NCI-H1092 (cell line): ENCODE measurements at regions not wholly inside any gene's neighbourhood (a gene's known extent, or its start where the extent isn't known, plus 50 kb on each side); places are given as distances from the start of the nearest gene placed in this dataset.
A peak's percentile ranks its signal among the peaks of the same experiment; 100 is the strongest.
"Not testable (repeated sequence)": the region's sequence is repeated elsewhere in the genome, so short reads cannot be mapped to it uniquely, and the experiment has no call there.

ENCODE experiments used
- DNase-seq: peaks from one replicate; lab custom pipeline; 2025; lab: John Stamatoyannopoulos, UW

GRCh38 chr2:239744706-239745340, 280.3 kb downstream of the NDUFA10 start:
- no peak for DNase-seq

- no peak for DNase-seq
Measured at GRCh38 chr2:239743206-239743605, 281.9 kb downstream of the NDUFA10 start.

GRCh38 chr2:239742377-239742776, 282.8 kb downstream of the NDUFA10 start:
- DNase-seq = no peak

- DNase-seq = no peak
Measured at GRCh38 chr2:239739206-239739605, 285.9 kb downstream of the NDUFA10 start.

GRCh38 chr2:239738159-239738558, 287.0 kb downstream of the NDUFA10 start:
- DNase-seq = no peak

GRCh38 chr2:239737144-239737463, 288.0 kb downstream of the NDUFA10 start:
- DNase-seq = no peak

GRCh38 chr2:239736358-239737143, 288.6 kb downstream of the NDUFA10 start:
- no peak for DNase-seq

- no peak for DNase-seq
Measured at GRCh38 chr2:239735829-239736357, 289.2 kb downstream of the NDUFA10 start.

- DNase-seq = peak; percentile 15
Measured at GRCh38 chr2:239735131-239735828, 289.9 kb downstream of the NDUFA10 start.

- no peak for DNase-seq
Measured at GRCh38 chr2:239734436-239735005, 290.6 kb downstream of the NDUFA10 start.

GRCh38 chr2:239732666-239733010, 292.5 kb downstream of the NDUFA10 start:
- no peak for DNase-seq

GRCh38 chr2:239731998-239732665, 293.0 kb downstream of the NDUFA10 start:
- DNase-seq = no peak

GRCh38 chr2:239731422-239731821, 293.7 kb downstream of the NDUFA10 start:
- no peak for DNase-seq

GRCh38 chr2:239730897-239731296, 294.2 kb downstream of the NDUFA10 start:
- no peak for DNase-seq

GRCh38 chr2:239730567-239730882, 294.6 kb downstream of the NDUFA10 start:
- DNase-seq = not testable (repeated sequence)

GRCh38 chr2:239729681-239730566, 295.2 kb downstream of the NDUFA10 start:
- DNase-seq = no peak

- DNase-seq = no peak
Measured at GRCh38 chr2:239729151-239729550, 296.0 kb downstream of the NDUFA10 start.

- no peak for DNase-seq
Measured at GRCh38 chr2:239728751-239729150, 296.4 kb downstream of the NDUFA10 start.

- no peak for DNase-seq
Measured at GRCh38 chr2:239727776-239728600, 297.2 kb downstream of the NDUFA10 start.

GRCh38 chr2:239727182-239727775, 297.9 kb downstream of the NDUFA10 start:
- DNase-seq = no peak
